Left kidney (tissue), 1 donor: ENCODE measurements at regions not wholly inside any gene's neighbourhood (a gene's known extent, or its start where the extent isn't known, plus 50 kb on each side); places are given as distances from the start of the nearest gene placed in this dataset.

Experiments
- DNase-seq: peaks from one replicate; pipeline ENCODE4 v3.0.0-alpha.2; 2013

DNA sequence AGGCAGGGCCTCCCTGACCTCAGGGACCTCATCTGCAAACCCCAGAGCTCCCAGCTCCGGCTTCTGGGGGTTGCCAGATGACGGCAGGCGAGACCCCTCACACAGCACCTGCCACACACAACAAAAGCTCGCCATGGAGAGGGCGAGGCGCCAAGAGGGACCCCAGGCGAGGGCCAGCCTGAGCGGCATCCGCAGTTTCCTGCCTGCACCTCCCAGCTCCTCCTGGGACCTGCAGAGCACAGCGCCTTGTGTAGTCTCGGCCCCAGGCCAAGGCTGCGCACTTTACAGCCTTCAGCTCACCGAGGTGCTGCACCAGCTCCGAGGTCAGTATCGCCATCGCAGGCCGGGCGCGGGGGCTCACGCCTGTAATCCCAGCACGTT lies 82.4 kb upstream of the ADAMTS2 start:
- no peak for DNase-seq

DNA sequence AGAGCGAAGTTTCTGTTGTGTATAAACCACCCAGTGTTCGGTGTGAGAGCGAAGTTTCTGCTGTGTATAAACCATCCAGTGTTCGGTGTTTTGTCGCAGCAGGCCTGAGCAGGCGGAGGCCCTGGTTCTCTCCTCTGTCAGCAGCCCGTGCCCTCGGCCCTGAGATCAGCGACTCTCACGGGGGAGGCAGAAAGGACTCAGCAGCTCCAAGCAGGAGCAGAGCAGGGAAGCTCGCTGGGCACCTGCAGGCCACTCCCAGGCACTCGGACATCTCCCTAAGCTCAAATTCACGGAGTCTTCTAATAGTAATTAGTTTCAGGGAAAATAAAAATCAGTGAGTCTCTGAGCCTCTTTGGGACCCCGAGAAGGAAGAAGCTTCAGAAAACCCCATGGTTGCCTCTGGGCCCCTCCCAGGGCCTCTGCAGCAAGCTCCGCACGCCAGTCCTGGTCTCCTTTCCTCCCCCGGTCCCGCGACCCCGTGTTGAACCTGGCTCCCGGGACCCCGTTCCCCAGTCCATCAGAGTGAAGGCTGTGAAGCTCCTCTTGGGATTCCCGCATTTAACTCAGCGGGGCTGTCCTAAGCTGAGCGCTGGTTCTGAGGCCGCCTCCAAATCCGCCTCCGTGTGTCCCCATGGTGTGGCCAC lies 81.9 kb upstream of the ADAMTS2 start:
- no peak for DNase-seq

DNA sequence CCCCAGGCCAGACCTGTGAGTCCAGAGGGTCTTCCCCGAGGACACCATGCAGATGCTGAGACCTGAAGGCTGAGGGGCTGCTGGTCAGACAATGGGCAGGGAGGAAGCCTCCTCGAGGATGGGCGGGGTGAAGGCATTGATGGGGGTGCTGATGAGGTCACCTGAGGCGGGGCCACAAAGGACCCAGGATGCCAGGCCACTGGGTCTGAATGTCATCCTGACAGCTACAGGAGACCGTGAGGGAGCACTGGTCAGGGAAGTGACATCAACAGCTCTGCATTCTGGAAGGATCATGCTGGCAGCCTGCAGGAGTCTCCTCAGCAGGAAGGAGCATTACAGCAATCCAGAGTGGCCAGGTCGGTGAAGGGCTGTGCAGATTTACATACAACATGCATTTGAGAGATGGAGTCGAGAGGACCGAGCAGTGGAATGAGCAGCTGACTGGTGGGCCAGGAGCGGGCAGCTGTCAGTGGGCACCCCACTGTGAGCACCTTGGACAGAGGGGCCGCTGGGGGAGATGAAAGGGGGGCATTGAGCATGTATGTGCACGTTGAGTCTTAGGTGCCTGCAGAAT lies 77.7 kb upstream of the ADAMTS2 start:
- no peak for DNase-seq

DNA sequence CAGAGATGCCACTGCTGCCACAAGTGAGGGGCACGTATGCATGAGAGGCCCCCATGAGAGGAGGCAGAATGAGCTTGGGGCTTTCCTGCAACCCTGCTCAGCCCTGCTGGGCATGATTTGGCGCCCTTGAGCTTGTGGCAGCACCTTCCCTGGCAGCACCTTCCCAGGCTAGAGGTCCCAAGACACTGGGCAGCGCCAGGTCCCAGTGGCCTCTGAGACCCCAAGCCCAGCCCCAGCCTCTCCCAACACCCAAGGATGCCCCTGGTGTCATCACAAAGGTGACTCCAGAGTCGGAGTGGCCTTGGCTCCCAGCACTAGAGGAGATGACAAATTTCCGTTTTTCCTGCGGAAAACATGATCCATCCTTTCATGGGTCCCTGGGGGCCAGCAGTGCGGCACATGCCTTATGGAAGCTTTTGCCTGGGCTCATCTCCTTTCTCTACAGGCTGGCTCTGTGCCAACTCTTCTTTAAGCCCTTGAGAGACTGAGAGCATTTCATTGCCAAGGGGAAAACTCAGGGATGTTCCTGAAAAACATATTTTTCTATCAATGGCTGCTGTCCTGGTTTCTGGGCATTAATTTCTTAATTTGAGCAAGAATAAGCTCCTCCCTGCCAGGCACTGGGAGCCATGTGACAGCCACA lies 77.1 kb upstream of the ADAMTS2 start:
- DNase-seq = no peak

DNA sequence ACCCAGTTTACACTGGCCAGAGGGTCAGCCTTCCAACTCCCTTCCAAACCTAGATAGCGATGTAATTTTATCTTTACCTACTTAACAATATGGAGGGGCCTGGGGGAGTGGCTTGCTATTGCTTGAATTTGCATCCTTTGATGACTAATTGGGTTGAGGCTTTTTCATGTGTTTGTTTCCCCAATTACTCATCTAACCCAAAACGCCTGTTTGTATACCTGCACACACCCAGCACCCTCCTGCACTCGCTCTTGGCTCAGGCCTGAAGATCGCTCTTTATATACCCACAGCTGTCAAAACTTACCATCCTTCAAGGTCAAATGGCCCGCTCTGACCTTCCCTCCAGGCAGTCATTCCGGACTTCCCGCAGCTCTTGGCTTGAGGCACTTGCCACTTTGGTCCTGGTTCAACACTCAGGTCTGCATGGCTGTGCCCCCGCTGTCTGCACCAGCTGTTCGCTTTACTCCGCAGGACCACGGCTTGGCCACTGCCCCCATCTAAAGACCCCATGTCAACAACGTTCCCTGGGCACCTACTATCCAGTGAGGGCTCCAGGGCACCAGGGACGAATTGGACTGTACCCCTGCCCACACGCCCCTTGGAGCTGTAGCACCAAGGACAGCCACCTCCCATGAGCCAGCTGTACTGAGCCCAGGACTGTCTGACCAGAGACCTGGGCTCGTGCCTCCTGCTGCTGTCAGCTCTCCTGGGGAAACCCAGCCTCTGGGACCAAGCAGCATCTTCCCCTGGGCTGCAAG lies 76.1 kb upstream of the ADAMTS2 start:
- DNase-seq = no peak

DNA sequence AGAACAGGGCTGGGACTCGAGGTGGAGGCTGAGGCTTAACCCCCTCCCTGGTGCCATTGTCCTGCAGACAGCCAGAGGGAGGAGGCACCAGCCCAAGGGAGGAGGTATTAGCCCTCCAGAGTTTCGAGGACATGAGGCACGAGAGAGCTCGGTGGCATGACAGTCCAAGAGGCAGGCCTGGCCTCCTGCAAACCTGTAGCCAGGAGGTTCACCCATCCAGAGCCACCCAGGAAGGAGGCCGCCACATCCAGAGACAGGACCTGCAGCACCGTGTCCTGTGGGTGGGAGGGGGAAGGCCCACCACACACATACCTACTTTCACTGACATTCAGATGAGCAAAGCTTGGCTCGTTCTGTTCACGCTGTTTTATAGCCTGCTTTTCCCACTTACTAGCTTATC lies 75.2 kb upstream of the ADAMTS2 start:
- DNase-seq = no peak

DNA sequence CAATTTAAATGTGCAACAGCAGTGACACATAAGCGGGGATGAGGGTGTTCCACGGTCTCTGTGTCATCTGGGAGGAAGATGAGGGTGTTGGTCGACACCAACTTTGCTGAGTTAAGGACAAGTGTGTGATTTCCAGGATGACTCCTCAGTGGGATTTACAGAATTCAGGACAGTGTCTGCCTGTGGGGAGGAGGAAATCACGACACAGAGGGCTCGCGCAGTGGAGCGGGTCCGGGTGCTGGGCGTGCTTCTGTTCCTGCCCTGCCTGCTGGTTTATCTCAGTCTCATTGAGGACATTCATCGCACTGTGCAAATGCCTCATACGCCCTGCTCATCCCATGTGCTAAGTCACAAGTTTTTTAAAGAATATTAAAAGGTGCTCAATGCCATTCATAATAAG lies 73.7 kb upstream of the ADAMTS2 start:
- no peak for DNase-seq

DNA sequence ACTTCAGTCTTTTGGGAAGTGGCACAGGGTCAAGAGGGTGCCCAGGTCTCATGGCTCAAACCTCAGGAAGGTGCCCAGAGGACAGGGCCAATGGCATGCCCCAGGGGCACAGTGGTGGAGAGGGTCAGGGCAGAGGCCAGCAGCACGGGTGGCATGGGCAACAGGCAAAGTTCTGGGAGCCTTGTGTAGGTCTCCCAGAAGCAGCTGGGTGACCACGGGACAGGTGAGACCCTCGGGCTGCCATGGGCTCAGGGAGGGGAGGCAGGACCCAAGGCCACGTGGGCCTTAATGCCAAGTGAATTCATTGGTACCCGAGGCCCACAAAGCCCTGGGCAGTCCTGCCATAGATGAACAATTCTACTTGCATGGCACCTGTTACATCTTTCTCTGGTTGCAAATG lies 72.4 kb upstream of the ADAMTS2 start:
- DNase-seq = no peak

DNA sequence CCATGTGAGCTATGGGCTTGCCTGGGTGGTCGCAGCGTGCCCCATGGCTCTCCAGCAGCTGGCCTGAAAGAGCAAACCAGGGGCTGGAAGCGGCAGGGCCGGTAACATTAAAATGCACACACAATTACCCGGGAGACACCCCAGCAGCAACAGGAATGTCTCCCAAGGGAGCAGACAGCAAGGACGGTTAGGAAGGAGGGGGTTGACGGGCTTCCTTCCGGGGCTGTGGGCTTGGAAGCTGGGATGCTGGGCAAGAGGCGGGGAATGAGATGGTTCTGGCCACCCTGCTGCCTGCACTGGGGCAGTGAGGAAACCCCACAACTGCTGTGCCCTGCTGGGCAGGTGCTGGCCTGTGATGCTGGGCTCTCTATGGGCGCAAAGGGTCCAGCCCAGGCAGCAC lies 71.8 kb upstream of the ADAMTS2 start:
- DNase-seq = no peak

DNA sequence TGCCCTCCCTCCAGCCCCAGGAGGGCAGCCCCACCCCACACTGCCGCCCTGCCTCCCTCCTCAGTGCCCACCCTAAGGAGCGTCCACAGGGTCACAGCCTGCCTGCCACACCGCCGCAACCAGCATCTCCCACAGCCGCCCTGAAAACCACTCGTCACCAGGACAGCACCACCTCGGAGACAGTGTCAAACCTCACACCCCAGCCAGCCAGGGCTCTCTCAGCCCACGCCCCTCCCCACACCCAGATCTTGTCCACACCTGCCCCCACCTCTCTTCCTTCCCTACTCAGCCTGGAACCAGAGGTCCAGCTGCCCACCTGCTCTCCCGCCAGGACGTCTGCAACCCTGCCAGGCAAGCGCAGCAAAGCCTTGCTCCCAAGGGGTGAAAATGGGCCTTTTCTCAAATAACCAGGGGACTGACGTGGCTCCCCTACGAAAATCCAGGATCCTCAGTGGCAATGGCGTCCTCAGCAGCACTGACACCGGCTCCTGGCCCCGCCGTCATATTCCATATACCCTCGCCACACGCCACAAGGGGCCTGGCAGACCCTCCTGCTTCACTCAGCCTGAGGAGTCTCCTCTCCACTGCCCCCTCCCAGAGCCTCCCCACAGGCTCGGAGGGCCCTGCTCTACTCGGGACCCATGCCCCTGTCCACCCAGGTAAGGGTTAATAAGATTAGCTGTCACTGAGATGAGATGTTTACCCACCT lies 71.0 kb upstream of the ADAMTS2 start:
- DNase-seq = no peak

DNA sequence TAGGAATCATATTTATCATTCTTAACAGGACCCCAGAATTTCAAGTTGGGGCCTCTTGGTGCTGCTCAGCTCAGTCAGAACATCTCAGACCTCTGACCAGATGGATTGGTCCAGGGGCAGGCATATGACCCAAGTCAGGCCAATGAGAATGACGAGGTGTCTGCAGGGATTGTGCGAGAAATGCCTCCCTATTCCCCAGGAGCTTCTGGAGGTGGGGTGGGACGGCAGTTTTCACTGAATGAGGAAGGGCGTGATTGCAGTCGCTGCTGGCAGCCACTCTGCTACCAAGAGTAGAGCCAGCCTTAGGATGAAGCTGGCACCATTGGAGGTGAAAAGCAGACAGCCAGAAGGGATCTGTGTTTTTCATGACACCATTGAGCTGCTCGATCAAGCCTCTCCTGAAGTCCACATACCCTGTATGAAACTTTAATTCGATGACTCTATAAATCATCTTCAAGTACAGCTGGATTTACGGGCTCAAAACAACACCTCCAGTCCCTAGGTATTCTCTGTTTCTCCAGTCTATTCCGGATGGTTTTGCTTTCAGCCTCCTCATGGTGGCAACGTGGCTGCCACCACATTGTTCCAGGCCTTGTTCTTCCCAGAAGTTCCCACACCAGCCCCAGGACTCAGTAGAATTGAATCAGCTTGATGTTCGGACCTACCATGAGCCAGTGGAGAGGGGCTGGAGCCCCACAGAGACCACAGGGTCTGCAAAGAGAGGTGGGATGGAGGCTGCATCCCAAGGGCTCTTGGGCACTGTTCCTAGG lies 70.2 kb upstream of the ADAMTS2 start:
- DNase-seq = no peak

DNA sequence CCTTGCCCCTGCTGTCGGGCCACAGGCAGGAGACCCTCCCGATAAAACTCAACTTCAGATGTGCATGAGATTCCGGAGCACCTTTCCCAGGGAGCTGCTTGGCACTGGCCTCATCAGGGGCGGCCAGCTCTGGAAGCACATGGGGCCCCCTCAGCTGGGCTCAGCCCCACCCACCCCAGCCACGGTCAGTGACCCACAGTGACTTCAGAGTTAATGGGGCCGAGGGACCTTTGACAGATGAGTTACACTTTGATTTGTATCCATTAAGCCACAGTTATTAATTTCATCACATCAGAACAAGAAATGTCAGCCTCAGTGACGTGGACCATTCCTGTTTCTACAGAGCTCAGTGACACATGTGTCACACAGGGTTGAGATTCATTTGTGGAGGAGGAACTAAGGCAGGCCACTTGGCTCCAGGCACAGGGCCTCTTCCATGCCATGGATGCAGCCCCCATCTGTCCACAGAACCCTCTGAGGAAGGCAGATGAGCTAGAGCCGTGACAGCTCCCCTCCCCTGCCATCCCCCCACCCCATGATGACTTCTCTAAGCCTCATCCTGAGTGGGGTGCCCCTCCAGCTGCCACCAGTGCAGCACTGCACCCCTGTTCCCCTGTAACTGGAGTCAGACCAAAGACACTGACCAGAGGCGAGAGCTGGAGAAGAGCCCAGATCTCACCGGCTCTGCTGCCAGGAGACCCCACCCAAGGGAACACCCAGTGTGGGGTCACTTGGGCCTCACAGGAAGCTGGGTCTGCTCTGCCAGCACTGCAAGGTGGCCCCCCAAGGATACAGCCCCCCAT lies 69.4 kb upstream of the ADAMTS2 start:
- no peak for DNase-seq

DNA sequence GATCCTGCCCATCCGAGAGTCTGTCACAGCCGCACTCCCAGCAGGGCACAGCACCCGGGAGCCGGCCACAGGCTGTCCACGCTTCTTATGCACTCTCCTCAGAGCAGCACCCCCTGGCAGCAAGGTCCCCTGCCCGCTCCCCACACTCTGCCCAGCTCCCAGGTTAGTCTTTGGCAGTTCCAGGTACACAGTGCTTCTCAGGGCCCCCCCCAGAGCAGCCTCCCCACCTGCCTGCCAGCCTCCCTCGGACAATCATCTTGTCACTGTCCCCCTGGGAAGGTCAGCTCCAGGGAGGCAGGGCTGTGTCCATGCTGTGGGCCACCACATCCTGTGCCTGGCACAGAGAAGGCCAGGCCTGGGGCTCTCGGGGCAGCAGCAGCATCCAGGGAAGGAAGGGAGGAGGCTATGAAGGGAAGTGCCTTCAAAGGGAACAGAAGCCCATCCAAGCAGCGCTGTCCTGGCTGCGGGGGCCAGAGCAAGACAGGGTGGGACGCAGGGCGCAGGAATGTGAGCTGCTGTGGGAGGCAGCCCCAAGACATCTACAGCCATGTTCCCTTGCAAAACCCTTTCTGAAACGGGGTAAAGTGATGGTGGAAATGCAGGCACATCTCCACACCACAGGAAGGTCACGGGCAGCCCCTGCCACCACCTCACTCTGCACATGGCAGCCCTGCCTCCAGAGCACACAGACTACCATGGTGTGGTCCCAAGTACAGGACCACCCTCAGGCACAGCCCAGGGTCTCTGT lies 68.6 kb upstream of the ADAMTS2 start:
- no peak for DNase-seq

DNA sequence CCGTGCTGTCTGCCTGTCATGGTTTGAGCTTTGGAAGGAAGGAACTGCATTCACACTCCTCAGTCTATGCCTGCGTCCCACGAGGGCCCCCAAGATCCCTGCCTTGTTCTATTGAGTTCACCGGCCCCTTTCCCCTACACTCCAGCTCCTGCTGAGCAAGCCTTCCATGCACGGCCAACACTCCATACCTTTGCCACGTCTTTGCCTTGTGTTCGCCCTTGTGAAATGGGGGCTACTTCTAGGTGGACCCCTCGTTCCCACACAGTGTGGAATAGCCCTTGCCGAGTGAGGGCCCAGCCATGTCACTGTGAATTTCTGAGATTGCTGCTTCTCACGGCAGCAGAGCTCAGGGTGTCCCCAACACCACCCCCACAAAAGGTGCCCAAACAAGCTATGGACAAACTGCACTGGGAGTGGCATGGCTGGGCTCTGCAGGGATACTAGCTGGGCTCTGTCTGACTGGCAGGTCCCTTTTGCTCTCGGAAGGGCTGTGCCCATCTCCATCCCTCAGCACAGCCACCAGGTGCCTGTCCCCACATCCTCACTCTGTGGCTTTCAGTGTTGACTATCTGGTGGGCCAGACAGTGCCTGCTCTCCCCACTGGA lies 67.9 kb upstream of the ADAMTS2 start:
- DNase-seq = no peak

DNA sequence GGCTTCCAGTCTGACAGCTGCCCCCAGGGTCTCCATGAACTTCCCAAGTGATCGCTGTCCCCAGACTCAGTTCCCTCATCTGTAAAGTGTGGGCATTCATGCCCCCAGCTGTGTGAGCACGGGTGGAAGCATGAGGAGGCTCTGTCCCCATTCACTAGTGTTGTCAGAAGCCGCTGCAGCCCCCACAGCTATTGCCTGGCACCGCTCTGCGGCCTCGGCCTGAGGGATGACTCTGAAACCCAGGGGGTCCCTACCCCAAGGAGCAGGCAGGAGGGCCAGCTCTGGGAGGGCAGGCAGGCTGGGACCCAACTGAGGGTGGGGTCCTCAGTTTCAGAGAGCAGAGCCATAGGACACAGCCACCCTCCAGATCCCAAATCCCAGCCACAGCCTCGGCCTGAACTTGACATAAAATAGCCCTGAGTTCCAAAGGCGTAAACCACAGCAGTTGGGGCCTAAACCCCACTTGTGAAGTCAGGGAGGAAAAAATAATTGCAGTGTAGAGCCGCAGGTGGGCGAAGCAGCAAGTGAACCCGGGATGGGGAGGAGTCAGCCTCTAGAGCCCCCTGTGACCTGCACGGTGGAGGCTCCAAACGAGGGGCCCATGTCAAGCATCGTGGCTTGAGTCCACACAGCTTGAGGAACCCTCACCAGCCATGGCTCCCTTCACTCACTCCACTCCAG lies 66.0 kb upstream of the ADAMTS2 start:
- no peak for DNase-seq

DNA sequence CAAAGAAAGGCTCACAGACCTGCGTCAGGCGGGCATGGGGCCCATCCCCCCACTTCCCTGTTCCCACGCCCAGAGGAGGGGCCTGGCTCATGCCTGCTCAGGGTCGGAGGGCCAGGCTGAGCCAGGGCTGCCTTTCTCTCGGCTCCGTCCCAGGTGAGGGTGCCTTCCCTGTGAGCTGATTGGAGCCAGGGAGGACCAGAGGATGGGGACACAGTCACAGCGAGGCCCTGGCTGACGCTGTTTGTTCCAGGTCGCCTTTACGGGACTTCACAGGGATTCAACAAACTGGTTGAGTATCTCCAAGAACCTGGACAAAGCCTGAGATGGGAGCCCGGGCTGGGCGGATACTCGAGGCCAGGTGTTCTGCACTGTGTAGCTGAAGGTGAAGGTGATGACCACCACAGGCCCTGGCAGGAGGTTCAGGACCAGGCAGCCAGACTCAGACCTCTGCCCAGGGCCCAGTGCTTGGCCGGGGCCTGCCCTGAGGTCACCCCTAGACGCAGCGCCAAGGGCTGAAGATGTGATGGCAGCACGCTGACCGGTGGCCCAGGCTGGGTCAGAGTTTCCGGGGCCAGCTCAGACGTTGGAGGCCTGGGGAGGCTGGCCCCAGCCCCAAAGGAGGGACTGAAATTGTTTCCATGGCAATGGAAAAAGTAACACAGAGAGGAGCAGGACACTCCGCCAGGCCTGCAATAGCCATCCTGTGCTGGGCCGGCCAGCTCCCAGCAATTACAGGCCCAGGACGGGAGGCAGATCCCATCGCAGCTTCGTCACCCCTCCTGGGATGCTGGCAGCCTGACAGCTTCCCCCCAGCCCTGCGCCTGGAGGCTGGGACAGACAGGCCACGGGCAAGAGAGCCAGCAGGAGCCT lies 65.3 kb upstream of the ADAMTS2 start:
- DNase-seq = no peak

DNA sequence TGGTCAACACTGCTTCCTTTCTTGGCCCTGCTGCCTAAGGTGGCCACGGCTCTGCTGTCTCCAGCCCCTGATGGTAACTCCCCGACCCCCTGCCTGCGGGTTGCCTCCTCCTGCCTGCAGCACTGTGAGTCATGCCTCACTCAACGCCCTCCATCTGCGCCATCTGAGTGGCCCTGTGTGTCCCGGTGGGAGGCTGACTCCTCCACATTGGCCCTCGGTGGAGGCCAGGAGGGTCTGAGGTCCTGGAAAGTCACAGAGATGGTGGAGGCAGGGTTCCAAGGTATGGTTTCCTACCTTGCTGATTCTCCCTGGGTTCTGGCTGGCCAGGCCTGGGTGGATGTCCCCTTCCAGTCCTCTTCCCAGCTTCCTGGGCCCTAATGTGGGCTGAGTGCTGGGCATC lies 64.5 kb upstream of the ADAMTS2 start:
- DNase-seq = no peak

DNA sequence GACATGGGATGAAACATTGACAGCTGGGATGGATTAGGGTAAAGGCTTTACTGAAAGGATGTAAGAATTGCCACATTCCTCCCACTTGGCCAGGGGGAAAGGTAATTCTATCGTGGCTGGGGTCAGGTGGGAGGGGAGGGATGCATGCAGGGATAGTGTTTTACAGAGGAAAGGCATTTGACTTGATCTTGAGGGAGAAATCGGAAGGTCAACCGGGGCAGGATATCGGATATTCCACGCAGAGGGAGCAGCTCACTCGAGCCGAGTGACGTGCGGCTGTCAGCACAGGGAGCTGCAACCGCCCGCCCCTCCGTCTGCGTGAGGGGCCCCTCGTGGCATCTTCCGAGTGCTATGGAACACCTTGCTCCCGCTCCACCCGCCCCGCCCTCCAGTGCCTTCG lies 63.4 kb upstream of the ADAMTS2 start:
- DNase-seq = no peak
